HCT116 (cell line): ENCODE measurements at regions not wholly inside any gene's neighbourhood (a gene's known extent, or its start where the extent isn't known, plus 50 kb on each side); places are given as distances from the start of the nearest gene placed in this dataset.

ENCODE experiments used
- ATAC-seq: fragments of 200-7000 bp; cut with Tn5 transposase; 2 replicates; pipeline ENCODE4 v1.9.1; 2020; ENCODE audit warnings: mild to moderate bottlenecking, moderate library complexity
- BruUV-seq: library from RNA; stranded (reverse); fragments of 400-500 nt; replicated peaks from 2 replicates; lab custom pipeline; 2021; lab: Mats Ljungman, UMichigan
- CTCF ChIA-PET: fragments of 300-600 bp; sonication (Branson Sonifier 250); formaldehyde crosslinking; loops from one replicate; lab custom pipeline; 2021; ENCODE audit warnings: antibody characterized with exemption; lab: Charles Lee
- POLR2A ChIA-PET: fragments of 300-600, 350-600 bp; sonication (Branson Sonifier 250); formaldehyde crosslinking; loops from one replicate; lab custom pipeline; 2021; ENCODE audit warnings: antibody characterized with exemption; lab: Charles Lee
- RAD21 ChIA-PET, 2 experiments: fragments of 300-600 bp; sonication (Branson Sonifier 250); formaldehyde crosslinking; loops; one replicate each; lab custom pipeline; 2023; ENCODE audit warnings: low total read pairs in 2 of 2; ENCODE audit not compliant: uncharacterized antibody in 2 of 2, unreplicated experiment in 2 of 2, low non-redundant PET in 1 of 2; lab: Charles Lee
- DNase-seq: peaks from one replicate; pipeline ENCODE4 v3.0.0-alpha.2; 2010; ENCODE audit warnings: low read depth, low spot score
- H2AFZ ChIP-seq: fragments of 200-600 bp; shearing (Covaris generic), sonication (generic); 2 replicates; pipeline ENCODE4 v1.6.1; 2017; ENCODE audit warnings: low read depth, mixed run types, mixed read lengths, antibody characterized with exemption, low read length; ENCODE audit not compliant: poor library complexity, severe bottlenecking
- H3K27ac ChIP-seq: 2 replicates; pipeline ENCODE4 v1.5.1; 2012; ENCODE audit warnings: low read depth, low read length
- H3K27me3 ChIP-seq: fragments of 200-600 bp; sonication (generic); 2 replicates; pipeline ENCODE4 v1.6.1; 2016; ENCODE audit warnings: mixed run types, low read length, mixed read lengths; ENCODE audit not compliant: insufficient read depth
- H3K36me3 ChIP-seq, 2 experiments: fragments of 200-500 bp in 1 of 2; fragments of 200-600 bp in 1 of 2; sonication (Bioruptor generic) in 1 of 2; sonication (generic) in 1 of 2; 2 replicates each; pipeline versions ENCODE4 v1.5.1 to v1.6.1; 2014 to 2016; ENCODE audit warnings: low read length in 2 of 2, inconsistent platforms in 1 of 2, mixed read lengths in 1 of 2, mixed run types in 1 of 2; ENCODE audit not compliant: insufficient read depth in 2 of 2, control insufficient read depth in 1 of 2
- H3K4me1 ChIP-seq, 2 experiments: fragments of 200-600 bp in 1 of 2; sonication (generic) in 1 of 2; 2 replicates each; pipeline versions ENCODE4 v1.5.1 to v1.6.1; 2012 to 2017; ENCODE audit warnings: low read length in 2 of 2, inconsistent platforms in 1 of 2, mild to moderate bottlenecking in 1 of 2, mixed read lengths in 1 of 2, mixed run types in 1 of 2, moderate library complexity in 1 of 2; ENCODE audit not compliant: insufficient read depth in 2 of 2, control insufficient read depth in 1 of 2
- H3K4me2 ChIP-seq: fragments of 200-600 bp; sonication (generic); 2 replicates; pipeline ENCODE4 v1.6.1; 2017; ENCODE audit warnings: mixed run types, low read length, mixed read lengths
- H3K4me3 ChIP-seq, 2 experiments: fragments of 200-600 bp in 1 of 2; sonication (generic) in 1 of 2; replicated peaks in 1 of 2; 2 replicates each; pipeline ENCODE4 v1.5.1; 2011 to 2016; ENCODE audit warnings: low read length in 2 of 2, control low read depth in 1 of 2, low read depth in 1 of 2, mild to moderate bottlenecking in 1 of 2, mixed read lengths in 1 of 2, mixed run types in 1 of 2
- H3K79me2 ChIP-seq: fragments of 200-600 bp; sonication (generic); 2 replicates; pipeline ENCODE4 v1.6.1; 2017; ENCODE audit warnings: mild to moderate bottlenecking, mixed run types, low read length, moderate library complexity, mixed read lengths; ENCODE audit not compliant: insufficient read depth
- H3K9ac ChIP-seq: fragments of 200-600 bp; sonication (generic); 2 replicates; pipeline ENCODE4 v1.6.1; 2016; ENCODE audit warnings: low read length, mixed read lengths
- H3K9me2 ChIP-seq: fragments of 200-600 bp; sonication (generic), shearing (Covaris generic); 2 replicates; pipeline ENCODE4 v1.6.1; 2017; ENCODE audit warnings: mixed run types, mild to moderate bottlenecking, moderate library complexity; ENCODE audit not compliant: insufficient read depth
- H3K9me3 ChIP-seq, 2 experiments: fragments of 200-500 bp in 1 of 2; fragments of 200-600 bp in 1 of 2; sonication (Bioruptor generic) in 1 of 2; sonication (generic) in 1 of 2; 2 replicates each; pipeline ENCODE4 v1.6.1; 2014 to 2017; ENCODE audit warnings: low read length in 2 of 2, mixed read lengths in 2 of 2, inconsistent platforms in 1 of 2, low read depth in 1 of 2, mild to moderate bottlenecking in 1 of 2, mixed run types in 1 of 2, moderate library complexity in 1 of 2; ENCODE audit not compliant: control insufficient read depth in 1 of 2, insufficient read depth in 1 of 2
- H4K20me1 ChIP-seq: fragments of 200-600 bp; sonication (generic), shearing (Covaris generic); 2 replicates; pipeline ENCODE4 v1.6.1; 2017; ENCODE audit warnings: mixed run types, mild to moderate bottlenecking, moderate library complexity; ENCODE audit not compliant: insufficient read depth
- CBX3 ChIP-seq: IDR thresholded peaks from 2 replicates; pipeline ENCODE4 v1.6.1; 2012; ENCODE audit warnings: low read depth
- ELF1 ChIP-seq: IDR thresholded peaks from 2 replicates; pipeline ENCODE4 v1.6.1; 2012; ENCODE audit warnings: low read depth, borderline replicate concordance
- EZH2 ChIP-seq: fragments of 200-600 bp; sonication (generic); IDR thresholded peaks from 2 replicates; pipeline ENCODE4 v1.6.1; 2017; ENCODE audit warnings: antibody characterized with exemption, mixed run types
- EZH2phosphoT487 ChIP-seq: fragments of 200-600 bp; IDR thresholded peaks from 2 replicates; pipeline ENCODE4 v1.6.1; 2018; ENCODE audit warnings: antibody characterized with exemption, borderline replicate concordance
- FOSL1 ChIP-seq: IDR thresholded peaks from 2 replicates; pipeline ENCODE4 v1.6.1; 2012; ENCODE audit warnings: low read depth
- SRF ChIP-seq: IDR thresholded peaks from 2 replicates; pipeline ENCODE4 v1.6.1; 2012; ENCODE audit warnings: low read depth
- TCF7L2 ChIP-seq: IDR thresholded peaks from 2 replicates; pipeline ENCODE4 v1.7.0; 2011; ENCODE audit warnings: borderline replicate concordance, inconsistent platforms; ENCODE audit not compliant: insufficient read depth, insufficient read length; ENCODE audit errors: extremely low read depth
- YY1 ChIP-seq: IDR thresholded peaks from 2 replicates; pipeline ENCODE4 v1.6.1; 2011; ENCODE audit warnings: low read length, low read depth, moderate library complexity, mild to moderate bottlenecking; ENCODE audit not compliant: insufficient replicate concordance; ENCODE audit errors: extremely low read depth
- ZNF274 ChIP-seq: fragments of 200-500 bp; sonication (Bioruptor generic); IDR thresholded peaks from 2 replicates; pipeline ENCODE4 v1.6.1; 2014; ENCODE audit warnings: mild to moderate bottlenecking, low read depth, low read length, inconsistent platforms
- intact Hi-C: fragments of 100-400 bp; cut with micrococcal nuclease; formaldehyde crosslinking; loops from 2 replicates; pipeline ENCODE4 v1.10.0; 2022
- TF ChIP-seq, protein P1 (sequence below): IDR thresholded peaks from 2 replicates; pipeline ENCODE4 v1.6.1; 2011; ENCODE audit warnings: mild to moderate bottlenecking, low read length, moderate library complexity; ENCODE audit not compliant: insufficient replicate concordance; ENCODE audit errors: extremely low read depth
- TF ChIP-seq, protein P2 (sequence below), 3 experiments: fragments of 200-600 bp in 1 of 3; sonication (generic) in 1 of 3; IDR thresholded peaks in 2 of 3; conservative IDR thresholded peaks in 1 of 3; 2 replicates each; pipeline ENCODE4 v1.5.1; 2012 to 2017; ENCODE audit warnings: low read depth in 2 of 3, low read length in 2 of 3, antibody characterized with exemption in 1 of 3, borderline replicate concordance in 1 of 3, control low read depth in 1 of 3, mild to moderate bottlenecking in 1 of 3, mixed read lengths in 1 of 3, mixed run types in 1 of 3, moderate library complexity in 1 of 3; ENCODE audit not compliant: insufficient read depth in 1 of 3

DNA sequence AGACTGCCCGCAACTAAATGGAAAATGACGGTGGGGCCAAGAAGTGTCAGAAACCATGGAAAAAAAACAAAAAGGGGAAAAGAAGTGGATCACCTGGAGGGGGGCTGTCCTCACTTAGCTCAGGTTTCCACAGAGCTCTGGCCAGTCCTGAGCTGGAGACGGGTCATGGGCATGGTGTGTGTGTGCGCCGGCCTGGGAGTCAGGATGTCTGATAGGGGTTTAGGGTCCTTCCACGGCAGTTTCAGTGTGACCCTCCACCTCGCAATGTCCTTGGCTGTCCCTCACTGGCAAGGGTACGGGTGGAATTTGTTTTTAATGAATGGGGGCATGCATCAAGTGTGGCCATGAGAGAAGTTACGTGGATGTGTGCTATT is 133.2 kb upstream of the MEIS1 start (continued):
- TF ChIP-seq, protein P1, sequence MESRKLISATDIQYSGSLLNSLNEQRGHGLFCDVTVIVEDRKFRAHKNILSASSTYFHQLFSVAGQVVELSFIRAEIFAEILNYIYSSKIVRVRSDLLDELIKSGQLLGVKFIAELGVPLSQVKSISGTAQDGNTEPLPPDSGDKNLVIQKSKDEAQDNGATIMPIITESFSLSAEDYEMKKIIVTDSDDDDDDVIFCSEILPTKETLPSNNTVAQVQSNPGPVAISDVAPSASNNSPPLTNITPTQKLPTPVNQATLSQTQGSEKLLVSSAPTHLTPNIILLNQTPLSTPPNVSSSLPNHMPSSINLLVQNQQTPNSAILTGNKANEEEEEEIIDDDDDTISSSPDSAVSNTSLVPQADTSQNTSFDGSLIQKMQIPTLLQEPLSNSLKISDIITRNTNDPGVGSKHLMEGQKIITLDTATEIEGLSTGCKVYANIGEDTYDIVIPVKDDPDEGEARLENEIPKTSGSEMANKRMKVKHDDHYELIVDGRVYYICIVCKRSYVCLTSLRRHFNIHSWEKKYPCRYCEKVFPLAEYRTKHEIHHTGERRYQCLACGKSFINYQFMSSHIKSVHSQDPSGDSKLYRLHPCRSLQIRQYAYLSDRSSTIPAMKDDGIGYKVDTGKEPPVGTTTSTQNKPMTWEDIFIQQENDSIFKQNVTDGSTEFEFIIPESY: no peak
- TF ChIP-seq SRF (no peak), YY1 (no peak), ELF1 (no peak), EZH2phosphoT487 (no peak), ZNF274 (no peak), TCF7L2 (no peak), CBX3 (no peak), FOSL1 (no peak)

DNA sequence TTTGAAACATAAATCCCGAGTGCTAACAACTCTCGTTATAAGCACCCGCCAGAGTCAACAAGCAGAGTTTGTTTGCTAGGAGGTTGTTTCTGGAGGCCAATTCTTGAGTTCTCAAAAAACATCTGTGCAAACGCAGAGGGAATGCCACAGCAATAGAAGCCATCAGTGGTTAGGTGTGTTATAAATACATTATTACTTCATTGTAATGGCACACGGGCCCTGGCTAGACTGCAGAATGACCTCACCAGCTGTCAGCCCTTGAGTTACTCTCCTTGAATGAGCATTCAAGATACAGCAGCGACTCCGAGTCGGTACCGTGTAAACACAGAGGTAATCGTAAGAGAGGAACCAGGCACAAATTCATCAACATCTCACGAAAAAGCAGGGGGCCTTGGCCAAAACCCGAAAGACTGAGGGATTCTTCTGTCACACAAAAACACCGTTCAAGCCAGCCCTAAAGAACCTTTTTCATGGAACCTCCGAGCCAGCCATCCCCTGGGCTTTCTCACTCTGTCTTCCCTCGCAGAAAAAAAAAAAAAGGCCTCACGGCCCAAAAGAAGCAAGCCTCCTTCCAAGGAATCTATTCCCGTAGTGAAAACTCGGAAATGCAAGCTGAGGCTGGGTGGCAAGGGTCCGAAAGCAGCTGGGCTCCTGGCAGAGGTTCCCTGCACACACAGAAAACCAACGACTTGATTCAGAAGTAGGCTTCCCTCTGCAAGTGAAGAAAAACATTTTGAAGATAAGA is 133.7 kb upstream of the MEIS1 start:
- H3K4me1 ChIP-seq: no peaks in the 10 kb centered on the region
- ChIA-PET POLR2A (no interaction called here), RAD21 (no interaction called here), CTCF (no interaction called here)
- ATAC-seq (no peak), DNase-seq (no peak)
- H3K4me3 ChIP-seq: no peak overlapping the region
- H2AFZ ChIP-seq: no peak overlapping the region
- no peak overlapping the region for H3K9ac ChIP-seq
- H3K36me3 ChIP-seq: no peaks in the 10 kb centered on the region
- no peaks in the 10 kb centered on the region for H3K27me3 ChIP-seq
- BruUV-seq: no TSS peak
- intact Hi-C loops: no loop called here
- no peaks in the 10 kb centered on the region for H3K9me2 ChIP-seq
- TF ChIP-seq, protein P2, sequence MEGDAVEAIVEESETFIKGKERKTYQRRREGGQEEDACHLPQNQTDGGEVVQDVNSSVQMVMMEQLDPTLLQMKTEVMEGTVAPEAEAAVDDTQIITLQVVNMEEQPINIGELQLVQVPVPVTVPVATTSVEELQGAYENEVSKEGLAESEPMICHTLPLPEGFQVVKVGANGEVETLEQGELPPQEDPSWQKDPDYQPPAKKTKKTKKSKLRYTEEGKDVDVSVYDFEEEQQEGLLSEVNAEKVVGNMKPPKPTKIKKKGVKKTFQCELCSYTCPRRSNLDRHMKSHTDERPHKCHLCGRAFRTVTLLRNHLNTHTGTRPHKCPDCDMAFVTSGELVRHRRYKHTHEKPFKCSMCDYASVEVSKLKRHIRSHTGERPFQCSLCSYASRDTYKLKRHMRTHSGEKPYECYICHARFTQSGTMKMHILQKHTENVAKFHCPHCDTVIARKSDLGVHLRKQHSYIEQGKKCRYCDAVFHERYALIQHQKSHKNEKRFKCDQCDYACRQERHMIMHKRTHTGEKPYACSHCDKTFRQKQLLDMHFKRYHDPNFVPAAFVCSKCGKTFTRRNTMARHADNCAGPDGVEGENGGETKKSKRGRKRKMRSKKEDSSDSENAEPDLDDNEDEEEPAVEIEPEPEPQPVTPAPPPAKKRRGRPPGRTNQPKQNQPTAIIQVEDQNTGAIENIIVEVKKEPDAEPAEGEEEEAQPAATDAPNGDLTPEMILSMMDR (IDR thresholded peaks at IDR 0.05 in 2 of 3, conservative IDR thresholded peaks at IDR 0.05 in 1 of 3; ENCODE audit: borderline replicate concordance in 1 of 3, insufficient read depth in 1 of 3, low read depth in 2 of 3, low read length in 2 of 3): no peak
- TF ChIP-seq EZH2: no peak
- TF ChIP-seq, protein P1: no peak
- no peak for TF ChIP-seq SRF
- TF ChIP-seq, all 23 proteins: peak for 0
- Histone ChIP-seq H3K9me3 (no peaks in the 10 kb centered on the region), H3K27ac (no peak overlapping the region), H3K4me2 (no peak overlapping the region), H3K79me2 (no peaks in the 10 kb centered on the region), H4K20me1 (no peaks in the 10 kb centered on the region)
